ENCODE measurements at regions not wholly inside any gene's neighbourhood (a gene's known extent, or its start where the extent isn't known, plus 50 kb on each side); places are given as distances from the start of the nearest gene placed in this dataset.

- TF ChIP-seq POLR2A (IDR thresholded peaks at IDR 0.05), result no peak
- no peak for TF ChIP-seq CTCF (IDR thresholded peaks at IDR 0.05)
- TF ChIP-seq EP300 (IDR thresholded peaks at IDR 0.05), result no peak
Measured at GRCh38 chr2:57848723-57849122, 197.9 kb upstream of the VRK2 start.

Measured in tibial nerve (tissue), 4 donors.